GM18502 (cell line): ENCODE measurements at regions not wholly inside any gene's neighbourhood (a gene's known extent, or its start where the extent isn't known, plus 50 kb on each side); places are given as distances from the start of the nearest gene placed in this dataset.
"Not testable (repeated sequence)": the region's sequence is repeated elsewhere in the genome, so short reads cannot be mapped to it uniquely, and the experiment has no call there.

ENCODE experiments used
- ATAC-seq: cut with Tn5 transposase; IDR thresholded peaks from one replicate; pipeline ENCODE4 v1.9.1; 2021; ENCODE audit warnings: mild to moderate bottlenecking; ENCODE audit not compliant: unreplicated experiment, poor library complexity

DNA sequence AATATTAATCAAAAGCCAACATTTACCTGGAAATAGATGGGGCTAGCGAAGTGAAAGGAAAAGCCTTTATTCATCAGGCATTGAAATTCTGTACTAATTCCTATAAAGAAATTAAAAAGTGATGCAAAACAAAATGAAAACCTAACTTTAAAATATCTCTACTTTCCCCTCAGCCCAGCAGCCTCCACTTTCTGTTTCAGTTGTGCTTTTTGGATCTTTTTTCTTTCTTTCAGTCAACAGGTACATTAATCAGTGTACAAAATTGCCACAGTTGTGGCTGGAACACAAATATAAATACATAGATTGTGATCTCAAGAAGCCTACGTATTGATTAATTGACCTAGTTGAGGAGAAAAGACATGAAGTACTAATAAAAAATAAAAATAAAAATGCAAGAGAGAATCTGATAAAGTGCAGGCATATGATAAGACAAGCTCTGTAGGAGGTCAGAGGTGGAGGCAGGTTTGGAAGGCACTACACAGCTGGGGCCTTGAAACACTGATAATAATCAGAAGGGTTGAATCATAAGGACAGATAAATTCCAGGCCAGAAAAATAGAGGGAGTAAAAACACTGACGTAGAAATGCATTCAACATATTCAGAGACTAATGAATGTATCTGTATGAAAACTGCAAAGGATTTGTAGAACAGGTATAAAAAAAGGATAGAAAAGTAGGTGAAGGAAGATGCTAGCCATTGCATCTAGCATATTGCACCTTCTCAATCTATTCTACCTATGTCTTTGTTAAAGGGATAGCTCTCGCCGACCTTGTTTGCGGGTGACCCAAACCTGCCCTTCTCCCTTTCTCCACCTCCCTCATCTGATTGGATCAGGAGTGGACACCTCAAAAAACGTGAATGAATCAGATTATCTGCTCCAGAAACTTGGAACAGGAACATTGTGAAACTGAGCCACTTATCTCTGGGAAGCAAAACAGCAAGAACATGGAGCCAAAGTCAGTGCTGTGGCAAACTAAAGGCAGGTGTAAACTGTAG is 607.8 kb upstream of the ADGRL2 start:
- no peak for ATAC-seq

DNA sequence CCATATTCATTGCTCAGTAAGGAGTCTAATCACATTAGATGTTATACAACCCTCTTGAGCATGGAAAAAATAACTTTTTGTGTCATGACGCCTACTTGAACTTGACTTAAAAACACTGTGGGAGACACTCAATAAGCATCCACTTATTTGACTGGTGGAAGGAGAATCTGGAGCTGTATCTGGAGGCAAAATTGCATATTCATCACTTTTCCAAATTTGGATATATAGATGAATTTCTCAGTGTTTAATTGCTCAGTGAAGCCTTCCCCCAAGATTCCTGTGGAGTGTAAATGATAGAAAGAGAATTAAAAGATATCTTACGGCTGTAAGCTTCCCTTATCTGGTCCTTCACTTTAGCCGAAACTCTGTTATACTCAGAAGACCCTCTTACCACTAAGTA is 610.7 kb upstream of the ADGRL2 start:
- ATAC-seq, result no peak

DNA sequence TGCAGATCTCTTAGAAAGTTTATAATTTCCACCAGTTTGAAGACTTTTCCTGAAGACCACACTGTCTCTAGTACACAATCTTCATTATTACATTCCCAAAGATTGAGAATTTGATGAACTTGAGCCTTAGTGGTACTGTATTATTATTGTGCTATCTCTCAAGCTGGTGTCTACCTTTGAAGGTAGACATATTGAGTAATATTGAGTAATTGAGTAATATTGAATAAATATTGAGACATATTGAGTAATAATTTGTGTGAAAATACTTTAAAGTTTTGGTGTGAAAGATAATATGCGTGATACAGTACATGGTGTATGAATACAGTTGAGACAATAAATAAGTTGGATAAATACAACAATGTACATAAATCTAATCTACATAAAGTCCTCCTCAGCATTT is 613.1 kb upstream of the ADGRL2 start:
- ATAC-seq, result no peak

DNA sequence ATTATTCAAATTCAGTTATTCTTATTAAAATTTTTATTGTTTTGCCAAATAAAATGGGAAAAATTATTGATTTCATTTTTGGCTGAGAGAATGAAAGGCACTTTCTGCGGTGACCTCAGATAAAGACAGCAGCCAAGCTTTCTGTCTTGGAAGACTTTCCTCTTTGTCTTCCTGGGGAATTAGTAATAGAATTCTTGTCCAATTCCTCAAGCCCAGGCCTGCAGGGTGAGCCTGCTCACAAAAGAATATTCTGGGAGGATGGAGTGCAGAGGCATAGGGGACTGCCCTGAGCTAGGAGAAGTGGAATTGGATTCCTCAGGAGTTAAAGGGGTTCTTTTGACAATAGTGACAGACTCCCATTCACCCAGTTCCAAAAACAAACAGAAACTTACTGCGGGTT is 614.5 kb upstream of the ADGRL2 start:
- no peak for ATAC-seq

DNA sequence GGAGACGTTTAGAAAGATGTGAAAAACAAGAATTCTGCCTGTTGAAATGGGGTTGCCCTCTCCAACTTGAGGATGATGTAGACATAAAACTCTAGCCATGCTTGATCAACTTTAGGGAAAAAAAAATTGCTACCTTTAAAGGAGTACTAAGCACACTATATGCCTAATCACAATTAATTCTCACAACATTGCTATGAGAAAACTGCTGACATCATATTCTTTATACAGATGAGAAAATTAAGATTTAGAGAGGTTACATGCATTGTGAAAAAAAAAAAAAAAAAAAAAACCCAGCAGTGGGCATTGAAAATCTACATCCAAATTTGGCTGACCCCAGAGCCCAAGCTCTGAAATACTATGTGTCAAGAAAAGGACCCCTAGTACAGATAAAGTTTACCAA is 617.2 kb upstream of the ADGRL2 start:
- no peak for ATAC-seq

GRCh38 chr1:81183051-81183450 is 617.7 kb upstream of the ADGRL2 start:
- ATAC-seq, result no peak

DNA sequence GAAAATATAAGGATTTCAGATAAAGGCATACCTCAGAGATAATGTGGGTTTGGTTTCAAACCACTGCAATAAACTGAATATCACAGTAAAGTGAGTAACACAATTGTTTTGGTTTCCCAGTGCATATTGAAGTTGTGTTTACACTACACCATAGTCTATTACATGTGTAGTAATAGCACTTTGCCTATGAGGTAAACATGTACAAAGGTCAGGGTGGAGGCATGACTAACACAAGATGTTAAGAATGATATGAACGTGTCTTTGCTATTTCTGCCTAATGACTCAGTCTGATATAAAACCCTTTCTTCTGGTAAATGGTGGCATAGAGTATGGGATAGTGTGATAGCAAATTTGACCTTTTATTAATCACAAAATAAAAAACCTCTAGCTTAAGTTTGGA is 621.5 kb upstream of the ADGRL2 start:
- no peak for ATAC-seq

DNA sequence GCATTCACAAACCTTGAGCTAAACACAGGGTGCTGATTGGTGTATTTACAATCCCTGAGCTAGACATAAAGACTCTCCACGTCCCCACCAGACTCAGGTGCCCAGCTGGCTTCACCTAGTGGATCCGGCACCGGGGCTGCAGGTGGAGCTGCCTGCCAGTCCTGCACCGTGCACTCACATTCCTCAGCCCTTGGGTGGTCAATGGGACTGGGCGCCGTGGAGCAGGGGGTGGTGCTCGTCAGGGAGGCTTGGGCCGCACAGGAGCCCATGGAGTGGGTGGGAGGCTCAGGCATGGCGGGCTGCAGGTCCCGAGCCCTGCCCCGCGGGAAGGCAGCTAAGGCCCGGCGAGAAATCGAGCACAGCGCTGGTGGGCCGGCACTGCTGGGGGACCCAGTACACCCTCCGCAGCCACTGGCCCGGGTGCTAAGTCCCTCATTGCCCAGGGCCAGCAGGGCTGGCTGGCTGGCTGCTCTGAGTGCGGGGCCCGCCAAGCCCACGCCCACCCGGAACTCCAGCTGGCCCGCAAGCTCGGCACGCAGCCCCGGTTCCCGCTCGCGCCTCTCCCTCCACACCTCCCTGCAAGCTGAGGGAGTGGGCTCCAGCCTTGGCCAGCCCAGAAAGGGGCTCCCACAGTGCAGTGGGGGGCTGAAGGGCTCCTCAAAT is 622.2 kb upstream of the ADGRL2 start:
- not testable (repeated sequence) for ATAC-seq

DNA sequence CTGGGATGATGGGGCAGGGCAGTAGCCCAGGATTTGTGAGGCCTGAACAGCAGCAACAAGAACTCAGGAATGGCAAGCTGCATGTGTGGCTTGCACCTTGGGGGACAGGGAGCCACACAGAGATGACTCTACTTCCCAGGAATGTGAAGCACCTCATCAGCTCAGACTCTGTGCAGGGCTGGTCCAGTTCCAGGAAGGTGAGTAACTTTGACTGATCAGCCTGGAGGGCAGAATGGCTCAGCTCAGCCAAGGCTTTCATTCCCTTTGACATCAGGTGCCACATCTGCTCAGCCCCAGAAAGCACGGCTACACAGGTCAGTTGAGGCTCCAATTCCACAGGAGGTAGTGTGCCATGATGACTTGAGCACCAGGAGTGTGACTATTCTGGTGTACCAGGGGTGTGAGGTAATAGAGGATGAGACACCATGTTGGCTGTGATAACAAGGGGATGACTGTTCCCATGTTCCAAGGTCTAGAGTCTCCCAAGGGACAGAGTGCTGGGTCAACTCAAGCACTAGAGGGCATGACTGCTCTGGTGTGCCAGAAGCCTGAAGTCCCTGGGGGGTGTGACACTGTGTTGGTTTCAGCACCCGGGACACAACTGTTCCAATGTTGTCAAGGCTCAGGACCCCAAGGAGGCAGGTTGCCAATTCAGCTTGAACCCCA is 625.8 kb upstream of the ADGRL2 start:
- no peak for ATAC-seq

- ATAC-seq, result no peak
Measured at GRCh38 chr1:81174052-81174451, 626.7 kb upstream of the ADGRL2 start.

GRCh38 chr1:81172483-81172882 is 628.3 kb upstream of the ADGRL2 start:
- no peak for ATAC-seq

DNA sequence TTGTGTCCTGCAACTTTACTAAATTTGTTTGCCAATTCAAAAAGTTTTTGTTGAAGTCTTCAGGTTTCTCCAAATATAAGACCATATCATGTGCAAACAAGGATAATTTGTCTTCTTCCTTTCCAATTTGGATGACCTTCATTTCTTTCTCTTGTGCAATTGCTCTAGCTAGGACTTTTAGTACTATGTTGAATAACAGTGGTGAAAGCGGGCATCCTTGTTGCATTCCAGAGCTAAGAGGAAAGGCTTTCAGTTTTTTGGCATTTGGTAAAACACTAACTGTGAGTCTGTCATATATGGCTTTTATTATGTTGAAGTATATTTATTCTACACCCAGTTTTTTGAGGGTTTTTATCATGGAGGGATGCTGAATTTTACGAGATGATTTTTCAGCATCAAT is 630.0 kb upstream of the ADGRL2 start:
- ATAC-seq, result no peak

- no peak for ATAC-seq
Measured at GRCh38 chr1:81165963-81166362, 634.8 kb upstream of the ADGRL2 start.

GRCh38 chr1:81160696-81161095 is 640.0 kb upstream of the ADGRL2 start:
- ATAC-seq, result no peak

DNA sequence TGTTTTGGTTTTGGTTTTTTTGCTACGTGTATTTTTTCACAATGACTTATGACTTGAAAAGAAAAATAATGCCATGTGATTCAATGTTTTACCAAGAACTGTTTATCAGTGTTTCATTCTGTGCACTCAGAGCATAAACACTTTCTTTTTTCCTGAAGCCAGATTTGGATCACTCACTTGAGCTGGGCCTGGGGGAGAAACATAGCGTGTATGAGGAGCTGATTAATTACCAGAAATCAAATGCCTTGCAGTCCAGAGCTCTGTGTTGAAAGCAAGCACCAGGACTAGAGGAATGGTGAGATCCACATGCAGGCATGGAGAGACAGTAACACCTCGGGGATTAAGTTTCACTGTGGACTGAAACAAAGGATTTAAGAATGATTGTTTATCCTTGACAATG is 642.1 kb upstream of the ADGRL2 start:
- no peak for ATAC-seq

GRCh38 chr1:81157686-81158085 is 643.0 kb upstream of the ADGRL2 start:
- no peak for ATAC-seq

DNA sequence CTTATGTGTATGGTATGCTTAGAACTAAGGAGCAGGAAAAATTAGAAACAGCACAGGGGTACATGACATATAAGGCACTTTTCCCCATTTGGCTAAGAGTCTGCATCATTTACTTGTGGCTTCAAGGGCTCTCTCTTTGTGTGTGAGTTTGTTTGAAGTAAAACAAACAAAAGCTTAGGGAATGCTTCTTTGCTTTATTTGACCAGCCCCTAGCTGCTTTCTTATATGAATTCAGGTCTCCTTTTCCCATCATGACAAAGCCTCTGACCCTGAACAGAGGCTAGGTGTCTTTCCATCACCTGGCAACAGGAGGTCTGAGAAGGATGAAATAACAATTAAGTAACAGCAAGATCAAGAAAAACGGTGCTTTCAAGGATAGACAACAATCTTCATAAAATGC is 643.8 kb upstream of the ADGRL2 start:
- ATAC-seq, result no peak

DNA sequence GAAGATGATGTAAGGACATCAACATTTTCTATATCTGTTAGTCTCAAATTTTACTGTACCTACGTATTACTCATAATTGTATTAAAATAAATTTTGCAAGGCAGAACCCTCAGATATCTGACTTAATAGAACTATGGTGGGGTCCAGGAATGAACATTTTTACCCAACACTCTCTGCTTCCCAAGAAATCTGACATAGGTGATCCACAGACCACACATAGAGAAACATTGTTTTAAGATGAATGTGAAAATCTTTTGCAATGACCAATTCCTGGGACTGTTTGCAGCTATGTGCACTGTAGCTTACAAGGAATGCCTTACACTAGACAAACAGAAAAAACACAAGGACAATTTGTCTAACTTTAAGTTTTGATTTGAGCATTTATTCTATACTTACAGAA is 645.6 kb upstream of the ADGRL2 start:
- no peak for ATAC-seq

DNA sequence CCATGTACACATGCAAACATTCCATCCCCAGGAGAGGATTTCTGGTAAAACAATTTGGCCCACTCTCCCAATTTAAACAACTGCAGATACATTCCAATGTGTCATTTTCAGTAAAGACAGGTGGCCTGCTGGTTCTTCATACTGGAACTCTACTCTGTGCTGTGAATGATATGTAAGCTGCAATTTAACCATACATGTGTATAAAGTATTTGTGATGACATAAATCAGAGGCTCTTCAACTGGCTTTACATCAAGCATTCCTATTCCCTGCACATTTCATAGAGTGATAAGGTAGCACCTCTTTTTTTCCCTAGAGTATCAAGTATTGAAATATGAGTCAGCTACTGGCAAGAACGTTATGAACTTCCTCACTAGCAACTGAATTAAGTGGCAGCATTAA is 649.5 kb upstream of the ADGRL2 start:
- no peak for ATAC-seq

GRCh38 chr1:81149649-81150325 is 650.9 kb upstream of the ADGRL2 start:
- ATAC-seq, result no peak
